Erythroblast (primary cell): ENCODE measurements at regions not wholly inside any gene's neighbourhood (a gene's known extent, or its start where the extent isn't known, plus 50 kb on each side); places are given as distances from the start of the nearest gene placed in this dataset.

Source experiments
- GATA1 ChIP-seq: IDR thresholded peaks from 2 replicates; pipeline ENCODE4 v1.6.1; 2011; ENCODE audit warnings: low read depth, mild to moderate bottlenecking, control low read depth, low read length, moderate library complexity
- POLR2A ChIP-seq: IDR thresholded peaks from 2 replicates; pipeline ENCODE4 v1.6.1; 2011; ENCODE audit warnings: mild to moderate bottlenecking, low read length

GRCh38 chr18:69222089-69222488, 178.6 kb upstream of the DOK6 start:
- TF ChIP-seq POLR2A: no peak
- no peak for TF ChIP-seq GATA1
